Peyer's patch (tissue), 4 donors: ENCODE measurements at regions not wholly inside any gene's neighbourhood (a gene's known extent, or its start where the extent isn't known, plus 50 kb on each side); places are given as distances from the start of the nearest gene placed in this dataset.

Experiments used
- CTCF ChIP-seq, 6 experiments: fragments of 450-650 bp in 4 of 6; fragments of 200-600 bp in 2 of 6; sonication (generic) in 1 of 6; IDR thresholded peaks; one replicate each; pipeline ENCODE4 v1.5.1; 2017 to 2019; ENCODE audit warnings: antibody characterized with exemption in 6 of 6, mild to moderate bottlenecking in 3 of 6, moderate library complexity in 1 of 6
- POLR2A ChIP-seq, 2 donors: fragments of 450-650 bp; IDR thresholded peaks; one replicate each; pipeline ENCODE4 v1.5.1; 2017; ENCODE audit warnings: antibody characterized with exemption in 2 of 2, mild to moderate bottlenecking in 2 of 2, moderate library complexity in 2 of 2

- no peak for TF ChIP-seq CTCF (IDR thresholded peaks at IDR 0.05)
- no peak for TF ChIP-seq POLR2A (IDR thresholded peaks at IDR 0.05)
Measured at GRCh38 chr21:38614558-38614957, 116.3 kb upstream of the ERG start.
